ENCODE measurements at regions not wholly inside any gene's neighbourhood (a gene's known extent, or its start where the extent isn't known, plus 50 kb on each side); places are given as distances from the start of the nearest gene placed in this dataset.

DNA sequence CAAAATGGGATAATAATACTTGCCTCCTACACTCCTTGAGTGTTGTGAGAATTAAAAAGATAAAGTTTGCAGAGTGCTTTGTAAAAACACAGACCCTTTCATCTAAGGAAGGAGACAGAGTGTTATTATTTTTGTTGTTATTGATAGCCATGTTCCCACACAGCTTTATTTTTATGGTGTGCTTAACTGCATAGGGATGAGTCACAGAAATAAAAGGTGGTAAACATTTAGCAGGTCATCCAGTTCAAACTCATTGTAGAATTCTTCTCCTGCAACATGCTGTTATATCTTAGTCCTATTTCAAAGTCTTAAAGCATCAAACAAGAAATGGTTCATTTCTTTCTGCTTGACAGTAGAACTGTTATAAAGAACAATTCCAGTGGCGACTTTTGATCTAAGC is 367.5 kb upstream of the ACTBL2 start:
- no peak overlapping the region for H2BK15ac ChIP-seq (ENCODE audit: low read length)
- H3K9me3 ChIP-seq (ENCODE audit: insufficient read depth in 2 of 2, low read depth in 1 of 2, low read length in 1 of 2), result no peaks in the 10 kb centered on the region
- H3K79me2 ChIP-seq (ENCODE audit: control insufficient read depth in 1 of 2, insufficient read depth in 2 of 2, low read length in 2 of 2), result no peaks in the 10 kb centered on the region
- no peaks in the 10 kb centered on the region for H3K23me2 ChIP-seq (ENCODE audit: low read depth, low read length)
- no peak overlapping the region for H3K4me2 ChIP-seq (ENCODE audit: insufficient read depth in 1 of 2, low read depth in 2 of 2, low read length in 2 of 2)
- H4K91ac ChIP-seq (replicated peaks; ENCODE audit: insufficient read length, low read length), result no peak overlapping the region
- H3K18ac ChIP-seq (ENCODE audit: extremely low read depth, low read length), result no peak overlapping the region
- no peaks in the 10 kb centered on the region for H4K20me1 ChIP-seq (replicated peaks in 1 of 2; ENCODE audit: control insufficient read depth in 1 of 2, insufficient read depth in 2 of 2, low read length in 2 of 2)
- no peak overlapping the region for H3K27ac ChIP-seq (ENCODE audit: low read depth, low read length)
- 77% methylated on average over 1 of the region's 1 CpG; no CpG with 5 or more reads in 1 of the 2 experiments for WGBS, 2 experiments (ENCODE audit: extremely low coverage in 1 of 2, insufficient coverage in 1 of 2, insufficient read length in 1 of 2, insufficient replicate concordance in 2 of 2, low coverage in 1 of 2, low lambda C conversion rate in 2 of 2, missing lambda C conversion rate in 1 of 2)
- H3K4me3 ChIP-seq (ENCODE audit: extremely low read depth in 1 of 4, insufficient read depth in 2 of 4, low read depth in 3 of 4, low read length in 4 of 4), result no peak overlapping the region
- H3K23ac ChIP-seq (ENCODE audit: insufficient read length), result no peak overlapping the region
- CTCF ChIA-PET (ENCODE audit: partially characterized antibody), result no interaction called here
- H3K56ac ChIP-seq (replicated peaks; ENCODE audit: insufficient read length, low read depth, low read length), result no peak overlapping the region
- no peaks in the 10 kb centered on the region for H3K36me3 ChIP-seq (ENCODE audit: control insufficient read depth in 2 of 4, insufficient read depth in 4 of 4, low read length in 3 of 4)
- no peak overlapping the region for H2AK5ac ChIP-seq (ENCODE audit: low read depth, low read length)
- H4K8ac ChIP-seq (ENCODE audit: extremely low read depth, insufficient read depth, low read length), result no peak overlapping the region
- H4K5ac ChIP-seq (ENCODE audit: insufficient read length, low read depth, low read length), result no peak overlapping the region
- POLR2A ChIA-PET (ENCODE audit: partially characterized antibody), result no interaction called here
- H3K14ac ChIP-seq (ENCODE audit: insufficient read length), result no peak overlapping the region
- no peak overlapping the region for H3K4ac ChIP-seq (replicated peaks; ENCODE audit: insufficient read length, low read depth, low read length)
- H2AFZ ChIP-seq (ENCODE audit: low read length), result no peak overlapping the region
- no peak overlapping the region for H2BK12ac ChIP-seq (ENCODE audit: low read depth, low read length)
- H3K4me1 ChIP-seq (replicated peaks in 1 of 4; ENCODE audit: control insufficient read depth in 3 of 4, insufficient read depth in 4 of 4, low read length in 3 of 4), result no peaks in the 10 kb centered on the region
- H2BK5ac ChIP-seq (ENCODE audit: low read depth, low read length), result no peak overlapping the region
- no peak for DNase-seq (ENCODE audit: low read depth in 1 of 2, low spot score in 2 of 2)
- H3K27me3 ChIP-seq (replicated peaks in 1 of 4; ENCODE audit: control insufficient read depth in 3 of 4, extremely low read depth in 1 of 4, insufficient read depth in 3 of 4, low read length in 3 of 4), result no peaks in the 10 kb centered on the region
- H2BK20ac ChIP-seq (ENCODE audit: low read length), result no peak overlapping the region
- no peak overlapping the region for H3K9ac ChIP-seq (replicated peaks in 1 of 4; ENCODE audit: extremely low read depth in 1 of 4, low read depth in 3 of 4, low read length in 3 of 4)
- H2BK120ac ChIP-seq (replicated peaks; ENCODE audit: low read depth, low read length), result no peak overlapping the region
- TF ChIP-seq KDM1A (IDR thresholded peaks at IDR 0.05; ENCODE audit: borderline replicate concordance, low read length), result no peak
- no peak for TF ChIP-seq PHF8 (conservative IDR thresholded peaks at IDR 0.05; ENCODE audit: low read depth, low read length)
- TF ChIP-seq YY1 (IDR thresholded peaks at IDR 0.05; ENCODE audit: low read depth, low read length), result no peak
- TF ChIP-seq CHD1 (IDR thresholded peaks at IDR 0.05; ENCODE audit: low read depth, low read length), result no peak
- TF ChIP-seq SUZ12 (IDR thresholded peaks at IDR 0.05; ENCODE audit: low read length), result no peak
- no peak for TF ChIP-seq TAF7 (optimal IDR thresholded peaks at IDR 0.05; ENCODE audit: borderline replicate concordance, low read depth, low read length)
- no peak for TF ChIP-seq RAD21 (IDR thresholded peaks at IDR 0.05 in 1 of 2, conservative IDR thresholded peaks at IDR 0.05 in 1 of 2; ENCODE audit: low read depth in 2 of 2, low read length in 2 of 2)
- TF ChIP-seq KDM5A (IDR thresholded peaks at IDR 0.05; ENCODE audit: low read length), result no peak
- TF ChIP-seq RBBP5 (IDR thresholded peaks at IDR 0.05; ENCODE audit: borderline replicate concordance, low read depth, low read length), result no peak
- no peak for TF ChIP-seq E2F6 (IDR thresholded peaks at IDR 0.05)
- TF ChIP-seq ZNF274 (IDR thresholded peaks at IDR 0.05; ENCODE audit: borderline replicate concordance, extremely low read depth, low read length), result no peak
- no peaks in the 10 kb centered on the region for H3K79me1 ChIP-seq (ENCODE audit: low read depth, low read length)
- no peak for FAIRE-seq

Data from H1 (cell line).